ENCODE measurements at regions not wholly inside any gene's neighbourhood (a gene's known extent, or its start where the extent isn't known, plus 50 kb on each side); places are given as distances from the start of the nearest gene placed in this dataset.

DNA sequence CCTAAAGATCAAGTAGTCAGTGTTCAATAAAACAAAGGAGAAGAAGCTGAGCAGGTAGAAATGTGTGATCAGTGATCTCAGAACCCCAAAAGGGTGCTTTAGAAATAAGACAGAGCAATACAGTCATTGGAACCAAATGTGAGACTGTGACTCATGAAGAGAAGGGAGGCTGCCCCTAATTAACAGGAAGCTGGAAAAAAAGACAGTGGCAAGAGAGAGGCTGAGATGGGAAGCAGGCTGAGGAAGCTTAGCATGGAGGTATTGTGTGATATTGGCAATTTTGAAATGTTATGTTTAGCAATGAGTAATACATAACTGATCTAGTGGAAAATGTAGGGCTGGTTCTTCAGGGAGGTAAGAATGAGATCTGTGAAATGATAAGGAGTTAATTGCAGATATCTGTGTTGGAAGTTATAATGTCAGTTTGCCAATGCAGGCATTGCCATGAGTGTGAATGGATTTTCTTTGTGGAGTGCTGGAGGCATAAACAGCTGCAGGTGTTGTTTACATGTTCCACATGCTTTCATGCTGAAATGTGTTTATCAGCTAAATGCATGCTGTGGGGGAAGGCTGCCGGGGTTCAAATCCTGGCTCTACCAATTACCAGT is 90.6 kb upstream of the CACNA1E start:
- TF ChIP-seq, protein P1, sequence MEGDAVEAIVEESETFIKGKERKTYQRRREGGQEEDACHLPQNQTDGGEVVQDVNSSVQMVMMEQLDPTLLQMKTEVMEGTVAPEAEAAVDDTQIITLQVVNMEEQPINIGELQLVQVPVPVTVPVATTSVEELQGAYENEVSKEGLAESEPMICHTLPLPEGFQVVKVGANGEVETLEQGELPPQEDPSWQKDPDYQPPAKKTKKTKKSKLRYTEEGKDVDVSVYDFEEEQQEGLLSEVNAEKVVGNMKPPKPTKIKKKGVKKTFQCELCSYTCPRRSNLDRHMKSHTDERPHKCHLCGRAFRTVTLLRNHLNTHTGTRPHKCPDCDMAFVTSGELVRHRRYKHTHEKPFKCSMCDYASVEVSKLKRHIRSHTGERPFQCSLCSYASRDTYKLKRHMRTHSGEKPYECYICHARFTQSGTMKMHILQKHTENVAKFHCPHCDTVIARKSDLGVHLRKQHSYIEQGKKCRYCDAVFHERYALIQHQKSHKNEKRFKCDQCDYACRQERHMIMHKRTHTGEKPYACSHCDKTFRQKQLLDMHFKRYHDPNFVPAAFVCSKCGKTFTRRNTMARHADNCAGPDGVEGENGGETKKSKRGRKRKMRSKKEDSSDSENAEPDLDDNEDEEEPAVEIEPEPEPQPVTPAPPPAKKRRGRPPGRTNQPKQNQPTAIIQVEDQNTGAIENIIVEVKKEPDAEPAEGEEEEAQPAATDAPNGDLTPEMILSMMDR (conservative IDR thresholded peaks at IDR 0.05) = no peak
- Mint-ChIP-seq H3K9me3 (no peaks in the 10 kb centered on the region), H3K4me3 (no peak overlapping the region), H3K27ac (ENCODE audit: unreplicated experiment) (no peak overlapping the region), H3K27me3 (ENCODE audit: low read depth) (peaks cover 5% of the 10 kb centered on the region), H3K4me1 (peaks cover 5% of the 10 kb centered on the region), H3K36me3 (ENCODE audit: low read depth) (no peaks in the 10 kb centered on the region)
- DNase-seq (ENCODE audit: low read depth, low spot score) = no peak

DNA sequence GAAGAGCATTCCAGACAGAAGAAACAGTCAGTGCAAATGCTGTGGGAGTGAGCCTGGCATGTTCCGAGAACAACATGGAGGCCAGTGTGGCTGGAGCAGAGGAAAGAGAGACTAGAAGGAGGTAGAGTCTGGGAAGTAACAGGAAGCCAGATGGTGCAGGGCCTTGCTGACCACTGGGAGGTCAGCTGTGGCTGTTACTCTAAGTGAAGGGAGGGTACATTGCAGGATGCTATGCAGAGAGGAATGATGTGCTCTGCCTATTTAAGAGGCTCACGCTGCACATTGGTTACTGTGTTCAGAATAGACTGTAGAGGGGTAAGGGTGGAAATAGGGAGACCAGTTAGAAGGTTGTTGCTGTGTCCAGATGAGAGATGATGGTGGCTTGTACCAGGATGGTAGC is 88.6 kb upstream of the CACNA1E start:
- TF ChIP-seq, protein P1 (conservative IDR thresholded peaks at IDR 0.05) = no peak
- H3K27ac Mint-ChIP-seq (ENCODE audit: unreplicated experiment) = no peak overlapping the region
- no peak overlapping the region for H3K4me3 Mint-ChIP-seq

DNA sequence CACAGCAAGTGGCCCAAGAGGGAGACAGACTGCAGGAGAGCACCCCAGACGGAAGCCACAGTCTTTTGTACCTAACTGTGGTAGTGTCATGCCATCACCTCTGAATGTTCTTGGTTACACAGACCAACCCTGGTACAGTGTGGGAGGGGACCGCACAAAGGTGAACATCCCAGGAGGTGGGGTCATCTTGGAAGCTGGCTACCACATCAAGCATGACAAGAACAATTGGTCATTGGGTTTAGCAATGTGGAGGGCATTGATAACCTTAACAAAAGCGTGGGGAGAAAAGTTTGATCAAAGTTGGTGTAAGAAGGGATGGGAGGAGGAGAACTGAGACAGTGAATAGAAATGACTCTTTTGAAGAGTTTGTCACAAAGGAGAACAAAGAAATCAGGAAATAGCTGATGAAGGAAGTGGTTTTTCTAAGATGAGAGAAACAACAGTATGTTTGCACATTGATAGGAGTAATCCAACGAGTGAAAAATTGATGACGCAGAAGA is 87.1 kb upstream of the CACNA1E start:
- no peak overlapping the region for H3K4me3 Mint-ChIP-seq

More for the DNA sequence above, 88.6 kb upstream of the CACNA1E start:
- Mint-ChIP-seq H3K4me1 (peaks cover 5% of the 10 kb centered on the region), H3K27me3 (ENCODE audit: low read depth) (peaks cover 5% of the 10 kb centered on the region), H3K9me3 (no peaks in the 10 kb centered on the region), H3K36me3 (ENCODE audit: low read depth) (no peaks in the 10 kb centered on the region)
- DNase-seq (ENCODE audit: low read depth, low spot score) = no peak

DNA sequence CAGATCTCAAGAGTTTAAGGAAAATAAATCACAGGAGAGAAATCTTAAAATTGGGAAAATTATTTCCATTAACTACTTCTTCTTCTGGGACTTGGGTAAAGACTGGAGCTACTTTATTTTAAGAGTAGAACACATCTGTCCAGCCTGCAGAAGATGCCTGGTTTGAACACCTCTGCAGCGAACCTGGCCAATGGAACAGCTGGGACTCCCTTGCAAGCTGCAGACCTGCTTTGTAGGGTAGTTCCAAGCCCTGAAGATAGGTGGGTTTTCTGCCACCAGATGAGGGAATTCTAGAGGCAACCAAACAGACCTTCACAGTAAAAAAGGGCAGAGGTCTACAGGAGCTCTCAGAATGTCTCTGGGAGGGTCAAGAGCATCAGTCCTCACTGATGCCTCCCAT is 86.5 kb upstream of the CACNA1E start:
- DNase-seq (ENCODE audit: low read depth, low spot score) = no peak

More for the DNA sequence above, 87.1 kb upstream of the CACNA1E start:
- Mint-ChIP-seq H3K36me3 (ENCODE audit: low read depth) (no peaks in the 10 kb centered on the region), H3K9me3 (no peaks in the 10 kb centered on the region), H3K4me1 (no peaks in the 10 kb centered on the region), H3K27me3 (ENCODE audit: low read depth) (no peaks in the 10 kb centered on the region), H3K27ac (ENCODE audit: unreplicated experiment) (no peak overlapping the region)
- no peak for DNase-seq (ENCODE audit: low read depth, low spot score)
- TF ChIP-seq, protein P1 (conservative IDR thresholded peaks at IDR 0.05) = no peak

DNA sequence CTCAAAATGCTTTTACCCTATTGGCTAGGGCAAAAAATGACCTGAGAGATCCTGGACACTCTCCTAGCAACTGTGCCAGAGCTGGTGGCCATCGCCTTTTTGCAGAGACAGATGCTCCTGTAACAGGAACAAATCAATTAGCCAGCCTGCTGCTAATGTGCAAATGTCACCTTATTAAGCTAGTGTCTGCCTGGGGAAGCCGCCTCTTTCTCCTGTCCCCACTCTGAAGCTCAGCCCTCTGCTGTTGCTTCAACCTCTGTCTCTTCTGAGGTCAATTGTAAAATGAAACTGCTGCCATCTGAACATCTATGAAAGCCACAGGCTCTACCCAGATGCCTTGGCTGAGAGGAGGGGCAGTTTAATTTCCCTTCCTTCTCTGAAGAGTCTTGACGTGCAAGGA is 85.5 kb upstream of the CACNA1E start:
- no peak overlapping the region for H3K4me3 Mint-ChIP-seq
- H3K36me3 Mint-ChIP-seq (ENCODE audit: low read depth) = no peaks in the 10 kb centered on the region
- H3K27me3 Mint-ChIP-seq (ENCODE audit: low read depth) = no peaks in the 10 kb centered on the region
- H3K27ac Mint-ChIP-seq (ENCODE audit: unreplicated experiment) = no peak overlapping the region
- no peak for DNase-seq (ENCODE audit: low read depth, low spot score)
- TF ChIP-seq, protein P1 (conservative IDR thresholded peaks at IDR 0.05) = no peak
- no peaks in the 10 kb centered on the region for H3K9me3 Mint-ChIP-seq
- H3K4me1 Mint-ChIP-seq = no peaks in the 10 kb centered on the region

More for the DNA sequence above, 86.5 kb upstream of the CACNA1E start:
- Mint-ChIP-seq H3K36me3 (ENCODE audit: low read depth) (no peaks in the 10 kb centered on the region), H3K4me1 (no peaks in the 10 kb centered on the region), H3K27me3 (ENCODE audit: low read depth) (no peaks in the 10 kb centered on the region), H3K4me3 (no peak overlapping the region), H3K27ac (ENCODE audit: unreplicated experiment) (no peak overlapping the region), H3K9me3 (no peaks in the 10 kb centered on the region)
- TF ChIP-seq, protein P1 (conservative IDR thresholded peaks at IDR 0.05) = no peak
